NOMO-1 (cell line): ENCODE measurements at regions not wholly inside any gene's neighbourhood (a gene's known extent, or its start where the extent isn't known, plus 50 kb on each side); places are given as distances from the start of the nearest gene placed in this dataset.

Experiments used
- DNase-seq, 2 experiments: peaks; one replicate each; lab custom pipeline; 2025; ENCODE audit not compliant: unreplicated experiment in 2 of 2; lab: John Stamatoyannopoulos, UW

DNA sequence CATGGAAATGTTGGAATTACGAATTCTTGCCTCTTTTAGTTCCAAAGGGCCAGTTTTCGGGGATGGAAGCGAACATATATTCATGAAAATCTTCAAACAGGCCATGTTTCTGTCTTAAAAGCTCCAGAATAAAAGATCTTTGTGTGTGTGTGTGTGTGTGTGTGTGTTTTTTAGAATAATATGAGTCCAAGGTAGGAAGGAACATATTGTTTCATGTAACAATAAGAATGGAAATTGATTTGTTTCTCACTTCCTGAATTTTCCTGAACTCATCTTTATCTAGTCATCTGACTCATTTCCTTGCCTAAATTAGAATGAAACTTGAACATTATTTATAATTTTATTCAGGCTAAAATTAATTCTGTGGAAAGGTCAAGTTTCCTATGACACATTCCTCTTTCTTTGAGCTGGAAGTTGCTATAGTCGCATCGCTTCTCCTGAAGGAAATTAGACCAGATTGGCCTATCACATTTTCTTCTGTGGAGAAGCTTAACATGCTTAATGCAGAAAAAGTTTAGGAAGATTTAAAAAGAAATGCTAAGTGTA, 805.1 kb upstream of the ADAMTS5 start:
- DNase-seq: peak in 1 of 2 experiments; percentile 10

DNA sequence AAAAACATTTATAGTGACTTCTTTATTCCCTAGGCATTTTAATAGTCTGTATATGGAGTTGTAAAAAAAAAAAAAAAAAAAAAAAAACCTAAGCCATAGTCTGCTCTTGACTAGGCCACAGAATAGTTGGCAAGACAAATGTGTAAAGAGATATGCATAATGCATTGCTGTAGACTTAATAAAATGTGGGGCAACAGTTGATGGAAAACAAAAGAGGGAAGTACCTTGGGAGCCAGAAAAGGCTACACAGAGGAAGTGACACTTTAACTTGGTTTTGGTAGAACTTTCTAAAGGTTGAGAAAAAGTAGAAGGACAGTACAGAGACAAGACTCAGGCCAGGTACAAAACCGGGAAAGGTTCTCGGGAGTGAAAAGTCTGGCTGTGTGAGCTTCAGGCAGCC, 802.9 kb upstream of the ADAMTS5 start:
- peak; percentile 47 to 93 for DNase-seq

DNA sequence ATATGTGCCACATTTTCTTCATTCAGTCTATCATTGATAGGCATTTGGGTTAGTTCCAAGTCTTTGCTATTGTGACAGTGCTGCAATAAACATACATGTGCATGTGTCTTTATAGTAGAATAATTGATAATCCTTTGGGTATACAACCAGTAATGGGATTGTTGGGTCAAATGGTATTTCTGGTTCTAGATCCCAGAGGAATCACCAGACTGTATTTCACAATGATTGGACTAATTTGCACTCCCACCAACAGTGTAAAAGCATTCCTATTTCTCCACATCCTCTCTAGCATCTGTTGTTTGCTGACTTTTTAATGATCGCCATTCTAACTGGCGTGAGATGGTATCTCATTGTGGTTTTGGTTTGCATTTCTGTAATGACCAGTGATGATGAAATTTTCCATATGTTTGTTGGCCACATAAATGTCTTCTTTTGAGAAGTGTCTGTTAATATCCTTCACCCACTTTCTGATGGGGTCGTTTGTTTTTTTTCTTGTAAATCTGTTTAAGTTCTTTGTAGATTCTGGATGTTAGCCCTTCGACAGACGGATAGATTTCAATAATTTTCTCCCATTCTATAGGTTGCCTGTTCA, 801.3 kb upstream of the ADAMTS5 start:
- DNase-seq: peak in 1 of 2 experiments; percentile 45

DNA sequence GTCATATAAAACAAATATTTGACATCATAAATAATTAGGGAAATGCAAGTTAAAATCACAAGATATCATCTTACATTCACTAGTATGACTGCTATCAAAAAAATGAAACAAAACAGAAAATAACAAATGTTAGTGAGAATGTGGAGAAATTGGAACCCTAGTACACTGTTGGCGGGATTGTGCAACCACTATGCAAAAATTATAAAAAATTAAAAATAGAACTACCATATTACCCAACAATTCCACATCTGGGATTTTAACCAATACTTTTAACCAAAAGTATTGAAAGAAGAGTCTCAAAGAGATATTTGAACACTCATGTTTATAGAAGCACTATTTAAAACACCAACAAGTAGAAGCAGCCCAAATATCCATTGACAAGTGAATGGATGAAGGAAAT, 797.2 kb upstream of the ADAMTS5 start:
- DNase-seq: no peak

DNA sequence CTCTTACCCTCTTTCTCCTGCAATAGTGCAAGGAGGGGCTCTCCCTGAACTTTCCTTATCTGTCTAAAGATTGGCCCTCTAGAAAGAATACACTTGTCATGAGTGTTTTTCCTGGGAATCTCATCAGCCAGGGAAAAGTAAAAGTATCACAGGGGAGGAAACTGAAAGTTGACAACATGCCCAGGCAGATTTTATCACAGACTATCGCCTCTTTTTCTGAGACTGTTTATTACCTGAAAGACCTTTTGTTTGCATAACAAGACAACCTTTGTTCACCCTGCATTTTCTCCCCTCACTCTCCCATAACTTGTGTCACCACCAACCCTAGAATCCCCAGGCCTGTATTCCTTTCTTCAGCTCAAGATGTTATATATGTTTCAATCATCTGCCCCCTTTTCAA, 794.7 kb upstream of the ADAMTS5 start:
- no peak for DNase-seq

DNA sequence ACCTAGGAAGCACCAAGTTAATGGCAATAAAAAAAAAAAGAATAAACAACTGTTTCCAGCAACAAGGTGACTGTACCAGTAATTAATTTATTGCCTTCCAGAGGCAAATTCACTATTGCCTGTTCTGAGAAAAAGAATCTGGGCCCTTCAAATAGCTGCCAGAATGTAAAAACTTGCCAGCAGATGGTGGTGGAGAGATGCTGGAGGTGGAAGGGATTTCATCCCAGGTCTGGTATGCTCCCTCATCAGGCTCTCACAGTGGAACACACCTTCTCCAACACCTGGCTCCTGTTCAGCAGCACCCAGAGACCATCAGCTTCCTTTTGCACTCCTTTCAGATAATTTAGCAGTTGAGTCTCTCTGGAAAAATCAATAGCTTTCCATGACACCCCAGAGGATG, 792.9 kb upstream of the ADAMTS5 start:
- DNase-seq: no peak

DNA sequence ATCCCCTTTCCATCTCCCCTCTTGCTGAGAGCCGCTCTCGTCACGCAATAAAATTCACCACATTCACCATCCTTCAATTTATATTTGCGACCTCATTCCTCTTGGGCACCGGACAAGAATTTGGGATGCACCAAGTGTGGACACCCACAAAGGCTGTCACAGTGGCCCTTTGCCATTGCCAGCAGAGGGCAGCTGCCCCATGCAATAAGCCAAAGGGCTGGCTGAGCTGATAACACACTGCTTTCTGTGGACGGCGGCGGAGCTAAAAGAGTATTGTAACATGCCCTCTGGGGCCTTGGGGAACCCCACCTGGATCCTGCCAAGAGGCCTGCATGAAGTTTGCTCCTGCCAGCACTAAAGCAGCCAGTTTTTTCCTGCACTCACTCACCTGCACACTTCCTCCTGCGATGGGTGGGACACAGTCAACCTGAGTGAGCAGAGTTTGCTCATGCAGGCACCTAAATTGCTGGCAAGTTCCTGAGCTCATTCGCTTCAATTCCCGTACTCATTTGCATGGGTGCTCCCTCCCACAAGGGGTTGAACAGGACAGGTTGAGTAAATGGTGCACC, 792.3 kb upstream of the ADAMTS5 start:
- DNase-seq: no peak

DNA sequence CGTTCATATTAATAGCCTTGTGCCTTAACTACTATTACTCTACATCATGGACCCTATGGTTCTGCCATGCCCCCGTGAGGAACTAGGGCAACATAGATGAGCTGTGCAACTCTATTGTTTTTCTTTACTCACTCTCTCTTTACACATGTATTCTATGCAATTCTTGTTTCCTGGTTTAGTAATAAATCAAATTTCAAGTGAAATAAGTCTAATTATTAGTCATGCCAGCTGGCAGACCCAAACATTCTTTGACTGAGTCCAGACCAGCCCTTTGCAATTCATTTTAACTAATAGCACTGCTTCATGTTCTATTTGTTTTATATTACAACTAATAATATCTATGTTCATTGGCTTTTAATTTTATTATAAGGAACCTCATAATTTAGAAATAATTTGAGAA, 789.3 kb upstream of the ADAMTS5 start:
- no peak for DNase-seq

DNA sequence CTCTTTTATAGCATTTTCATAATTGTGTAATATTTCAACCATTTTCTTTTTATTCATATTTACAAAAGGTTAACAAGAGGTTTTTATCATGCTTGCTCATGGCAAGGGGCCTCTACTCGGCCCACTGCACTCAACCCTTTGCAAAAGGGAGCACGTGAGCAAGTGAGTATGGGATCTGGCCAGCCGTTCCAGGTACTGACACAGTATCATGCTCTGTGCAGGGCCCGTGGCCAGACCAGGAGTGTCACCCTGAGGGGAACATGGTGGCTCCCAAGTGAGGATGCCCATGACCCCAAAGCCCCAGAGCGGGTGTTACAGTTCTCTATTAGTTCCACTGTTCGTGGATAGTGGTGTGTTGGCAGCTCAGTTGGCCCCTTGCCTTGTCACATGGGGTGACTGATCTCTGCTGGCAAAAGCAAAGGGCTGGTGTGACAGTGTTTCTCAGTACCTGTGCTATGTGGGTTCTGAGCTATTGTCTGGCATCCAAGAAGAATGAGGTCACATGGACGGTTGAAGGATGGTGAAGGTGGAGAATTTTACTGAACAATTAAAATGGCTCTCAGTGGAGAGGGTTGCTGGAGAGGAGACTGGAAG, 777.2 kb upstream of the ADAMTS5 start:
- no peak for DNase-seq

DNA sequence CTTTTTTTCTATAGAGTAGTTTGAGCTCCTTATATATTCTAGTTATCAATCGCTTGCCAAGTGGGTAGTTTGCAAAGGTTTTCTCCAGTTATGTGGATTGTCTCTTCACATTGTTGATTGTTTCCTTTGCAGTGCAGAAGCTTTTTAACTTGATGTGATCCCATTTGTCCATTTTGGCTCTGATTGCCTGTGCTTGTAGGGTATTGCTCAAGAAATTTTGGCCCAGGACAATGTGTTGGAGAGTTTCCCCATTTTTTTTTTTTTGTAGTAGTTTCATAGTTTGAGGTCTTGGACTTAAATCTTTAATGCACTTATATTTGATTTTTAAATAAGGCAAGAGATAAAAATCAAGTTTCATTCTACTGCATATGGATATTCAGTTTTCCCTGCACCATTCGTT, 774.8 kb upstream of the ADAMTS5 start:
- no peak for DNase-seq

DNA sequence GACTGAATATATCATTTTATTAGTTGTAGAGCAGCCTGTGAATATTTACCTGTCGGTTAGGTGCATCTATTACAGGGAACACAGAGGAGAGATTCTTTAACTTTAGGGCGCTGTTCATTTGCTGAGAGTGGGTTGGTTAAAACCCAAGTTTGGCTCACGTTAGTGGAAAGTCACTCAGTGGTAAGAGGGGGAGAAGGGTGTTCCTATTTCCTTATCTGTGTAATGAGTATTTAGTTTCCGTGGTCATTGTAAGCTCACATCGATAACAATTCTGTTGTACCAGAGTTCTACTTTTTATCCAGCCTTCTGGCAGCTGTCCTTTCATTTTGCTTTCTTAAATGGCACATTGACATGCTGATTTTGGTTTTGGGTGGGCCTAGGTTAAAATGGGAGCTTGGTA, 773.2 kb upstream of the ADAMTS5 start:
- no peak for DNase-seq

DNA sequence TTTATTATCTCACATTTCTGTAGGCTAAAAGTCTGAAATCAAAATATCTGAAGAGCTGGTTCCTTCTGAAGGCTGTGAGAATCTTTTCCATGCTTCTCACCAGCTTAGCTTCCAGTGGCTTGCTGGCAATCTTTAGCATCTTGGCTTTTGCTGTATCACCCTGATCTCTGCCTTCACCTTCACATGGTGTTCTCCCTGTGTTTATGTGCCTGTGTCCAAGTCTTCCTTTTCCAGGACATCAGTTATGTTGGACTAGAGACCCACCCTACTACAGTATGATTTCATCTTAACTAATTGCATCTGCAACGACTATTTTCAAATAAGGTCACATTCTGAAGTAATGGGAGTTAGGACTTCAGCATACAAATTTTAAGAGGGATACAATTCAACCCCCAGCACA, 772.3 kb upstream of the ADAMTS5 start:
- no peak for DNase-seq

DNA sequence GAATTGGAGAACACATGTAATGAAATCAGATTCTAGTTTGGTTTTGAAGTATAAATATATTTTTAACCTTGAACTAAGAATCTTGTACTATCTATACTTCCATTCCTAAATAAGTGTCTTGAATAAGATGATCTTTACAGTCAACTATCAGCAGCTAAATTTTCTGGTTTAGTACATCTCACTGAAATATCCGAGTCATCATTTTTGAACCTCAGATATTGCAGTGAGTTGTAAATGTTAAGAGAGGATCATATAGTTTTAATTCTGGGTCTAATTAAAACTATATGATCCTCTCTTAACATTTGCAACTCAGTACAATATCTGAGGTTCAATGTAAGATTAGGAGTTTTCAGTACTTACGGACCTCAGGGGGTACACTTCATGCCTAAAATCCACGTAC, 768.8 kb upstream of the ADAMTS5 start:
- no peak for DNase-seq

DNA sequence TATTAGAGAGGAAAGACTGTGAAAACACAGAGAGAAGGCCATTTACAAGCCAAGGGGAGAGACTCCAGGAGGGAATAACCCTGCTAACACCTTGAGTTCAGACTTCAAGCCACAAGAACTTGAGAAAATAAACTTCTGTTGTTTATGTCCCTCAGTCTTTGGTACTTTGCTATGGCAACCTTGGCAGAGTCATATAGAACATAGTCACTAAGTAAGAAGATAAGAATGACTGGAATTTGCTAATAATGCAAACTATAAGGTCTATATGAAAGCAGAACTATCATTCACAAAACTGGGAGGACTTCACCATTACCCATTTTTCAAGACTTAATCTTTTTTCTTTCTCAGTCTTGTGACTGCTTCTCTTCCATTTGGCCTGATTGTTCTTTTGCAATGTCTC, 767.3 kb upstream of the ADAMTS5 start:
- DNase-seq: no peak

DNA sequence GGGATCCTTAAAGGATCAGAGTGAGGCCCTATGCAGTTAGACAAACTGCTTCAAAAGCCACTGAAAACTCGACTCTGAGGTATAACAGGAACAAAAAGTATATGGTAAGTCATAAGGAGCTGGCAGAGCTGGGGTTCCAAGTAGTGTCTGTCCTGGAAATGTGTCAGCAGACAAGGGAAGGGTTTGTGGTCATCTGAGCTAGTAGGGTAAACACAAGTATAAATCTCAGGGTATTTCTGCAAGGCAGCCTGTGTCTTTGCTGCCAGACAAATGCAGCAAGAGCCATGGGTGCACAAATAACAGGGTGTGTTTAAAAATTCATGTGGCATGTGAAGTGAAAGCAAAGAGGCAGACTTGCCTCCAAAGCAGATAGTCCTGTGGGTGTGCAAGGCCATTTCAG, 759.0 kb upstream of the ADAMTS5 start:
- no peak for DNase-seq

DNA sequence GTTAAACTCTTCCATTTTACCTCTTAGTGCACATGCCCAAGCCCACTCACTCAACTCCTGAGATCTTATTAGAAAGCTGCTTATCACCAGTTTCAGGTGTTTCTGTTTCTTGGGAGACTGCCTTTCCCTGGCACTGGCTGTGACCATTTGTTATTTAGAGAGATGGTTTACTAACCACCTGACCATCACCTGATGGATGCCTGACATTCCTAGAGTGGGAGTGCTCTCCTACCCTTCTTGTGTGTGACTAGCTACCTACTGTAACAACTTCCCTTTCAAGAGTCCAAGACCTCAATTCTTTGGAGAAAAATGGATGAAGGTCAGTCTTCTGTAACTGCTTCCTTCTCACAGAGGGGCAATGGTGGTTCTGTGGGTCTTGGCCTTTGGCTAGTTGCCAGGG, 755.2 kb upstream of the ADAMTS5 start:
- no peak for DNase-seq

DNA sequence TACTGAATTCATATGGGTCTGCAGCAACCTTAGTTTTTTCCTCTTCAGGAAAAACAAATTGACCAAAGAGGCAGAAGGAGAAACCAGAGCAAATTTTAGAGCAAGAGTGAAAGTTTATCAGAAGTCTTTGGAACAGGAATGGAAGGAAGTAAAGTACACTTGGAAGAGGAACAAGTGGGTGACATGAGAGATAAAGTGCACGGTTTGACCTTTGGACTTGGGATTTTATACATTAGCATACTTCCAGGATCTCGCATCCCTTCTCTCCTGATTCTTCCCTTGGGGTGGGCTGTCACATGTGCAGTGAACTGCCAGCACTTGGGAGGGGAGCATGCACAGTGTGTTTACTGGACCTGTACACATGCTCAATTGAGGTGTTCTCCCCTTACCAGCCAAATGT, 754.8 kb upstream of the ADAMTS5 start:
- DNase-seq: no peak

DNA sequence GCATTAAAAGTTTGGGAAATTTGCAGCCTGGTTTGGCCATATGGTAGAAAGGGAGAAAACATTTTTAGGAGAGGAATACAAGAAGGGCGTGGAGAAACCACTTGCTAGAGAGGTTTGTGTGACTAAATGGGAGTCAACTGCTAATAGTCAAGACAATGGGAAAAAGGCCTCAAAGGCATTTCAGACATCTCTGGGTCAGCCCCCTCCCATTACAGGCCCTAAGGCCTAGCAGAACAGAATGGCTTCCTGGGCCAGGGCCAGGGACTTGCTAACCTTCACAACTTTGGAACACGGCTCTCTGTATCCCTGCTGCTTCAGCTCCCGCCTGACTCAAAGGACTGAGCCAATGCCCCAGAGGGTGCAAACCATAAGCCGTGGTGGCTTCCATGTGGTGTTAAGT, 752.3 kb upstream of the ADAMTS5 start:
- no peak for DNase-seq

DNA sequence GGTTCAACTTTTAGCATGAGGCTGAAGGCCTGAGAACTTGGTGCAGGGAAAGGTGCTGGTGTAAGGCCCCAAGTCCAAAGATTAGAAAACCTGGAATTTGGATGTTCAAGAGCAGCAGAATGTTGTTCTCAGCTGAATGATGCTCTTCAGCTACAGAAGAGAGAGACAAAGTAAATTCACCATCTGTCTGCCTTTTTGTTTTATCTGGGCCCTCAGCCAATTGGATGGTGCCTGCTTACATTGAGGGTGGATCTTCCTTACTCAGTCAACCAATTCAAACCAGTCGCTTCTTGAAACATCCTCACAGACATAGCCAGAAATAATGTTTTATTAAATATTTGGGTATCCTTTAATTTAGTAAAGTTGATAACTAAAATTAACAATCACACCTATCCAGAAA, 748.2 kb upstream of the ADAMTS5 start:
- no peak for DNase-seq

DNA sequence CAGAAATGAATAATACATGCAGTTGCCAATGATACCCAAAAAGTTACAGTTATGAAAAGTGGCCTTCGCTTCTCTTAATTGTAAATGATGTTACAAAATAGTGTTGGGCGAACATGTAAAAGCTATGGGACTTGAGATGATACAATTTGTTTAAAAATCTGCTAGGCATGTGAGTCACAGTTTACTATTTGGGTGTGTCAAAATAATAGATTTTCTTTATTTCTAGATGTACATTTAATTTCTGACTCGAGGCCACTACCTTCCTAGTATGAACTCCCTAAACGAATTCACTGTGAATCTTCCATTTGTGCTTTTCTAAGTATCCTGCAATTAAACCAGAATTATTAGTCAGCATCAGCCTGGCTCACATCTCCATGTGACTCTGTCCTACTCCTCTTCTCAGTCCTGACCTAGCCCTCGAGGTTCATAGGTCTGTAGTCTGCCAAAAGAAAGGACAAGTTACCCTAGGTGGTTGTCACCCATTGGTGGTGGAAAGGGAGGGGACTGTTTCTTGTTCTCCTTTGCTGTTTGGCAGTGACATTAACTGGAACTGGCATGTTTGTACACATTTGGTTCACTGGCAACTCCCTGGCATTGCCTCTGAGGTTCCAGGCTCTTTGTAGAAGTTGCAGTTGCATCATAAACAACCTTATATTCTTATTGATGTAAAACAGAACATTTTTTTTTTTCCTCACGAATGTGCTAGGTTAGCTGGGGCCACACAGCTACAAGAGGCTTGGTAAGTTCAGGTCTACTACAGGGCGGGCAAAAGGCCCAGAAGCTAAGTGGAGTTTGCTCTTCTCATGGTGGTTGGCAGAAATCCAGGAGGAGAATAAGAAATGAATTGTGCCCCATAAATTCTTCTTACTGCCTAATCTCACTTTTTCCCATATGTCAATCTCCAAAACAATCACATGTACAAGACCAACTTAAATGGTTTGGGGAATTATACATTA, 746.5 kb upstream of the ADAMTS5 start:
- DNase-seq: no peak

DNA sequence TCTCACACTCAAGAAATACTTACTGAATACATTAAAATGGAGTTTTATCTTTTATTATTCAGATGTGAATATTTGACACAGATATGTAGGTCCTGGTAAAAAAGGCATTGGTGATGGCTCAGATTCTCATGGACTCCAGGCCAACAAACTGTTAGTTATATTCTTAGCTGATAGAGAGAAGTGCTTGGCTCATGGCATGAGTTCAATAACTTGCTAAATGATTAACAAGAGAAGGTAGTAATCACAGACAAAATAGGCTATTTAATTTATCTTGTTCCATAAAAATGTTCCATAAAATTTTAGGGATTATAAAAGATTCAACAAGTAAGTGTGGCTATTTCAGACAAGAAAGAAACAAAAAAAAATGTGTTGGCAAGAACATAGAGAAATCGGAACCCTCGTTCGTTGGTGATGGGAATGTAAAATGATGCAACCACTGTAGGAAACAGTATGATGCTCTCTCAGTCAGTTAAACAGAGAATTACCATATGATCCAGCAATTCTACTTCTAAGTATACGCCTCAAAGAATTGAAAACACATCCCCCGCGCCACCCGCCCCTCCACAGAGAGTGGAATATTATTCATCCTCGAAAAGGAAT, 737.8 kb upstream of the ADAMTS5 start:
- DNase-seq: no peak
